ENCODE measurements at regions not wholly inside any gene's neighbourhood (a gene's known extent, or its start where the extent isn't known, plus 50 kb on each side); places are given as distances from the start of the nearest gene placed in this dataset.

DNA sequence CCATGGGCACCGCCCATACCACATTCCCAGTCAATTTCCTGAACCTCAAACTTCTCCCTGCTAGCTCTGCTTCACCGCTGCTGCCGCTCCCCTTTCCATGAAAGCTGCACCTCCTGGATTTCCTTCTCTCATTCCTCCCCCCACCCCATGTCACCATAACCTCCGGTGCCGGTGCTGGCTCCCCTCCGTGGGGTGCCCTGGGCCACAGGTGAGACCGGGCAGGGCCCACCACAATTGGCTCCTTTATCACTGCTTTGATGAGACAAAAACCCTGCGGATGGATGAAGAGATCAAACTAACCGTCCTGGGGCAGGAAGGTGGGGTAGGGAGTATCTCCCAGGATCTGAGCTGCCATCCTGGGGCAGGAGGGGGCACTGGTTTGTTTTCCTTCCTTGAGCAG is 111.3 kb upstream of the LHX1 start:
- DNase-seq (no peak), ATAC-seq (no peak)
- Histone ChIP-seq H3K36me3 (no peaks in the 10 kb centered on the region), H3K27ac (no peak overlapping the region), H3K9me3 (no peaks in the 10 kb centered on the region), H3K4me1 (no peaks in the 10 kb centered on the region), H3K4me3 (no peak overlapping the region), H3K27me3 (peaks cover 51% of the 10 kb centered on the region)
- intact Hi-C loops (cut with DNase I), result no loop called here
- TF ChIP-seq, protein P1, sequence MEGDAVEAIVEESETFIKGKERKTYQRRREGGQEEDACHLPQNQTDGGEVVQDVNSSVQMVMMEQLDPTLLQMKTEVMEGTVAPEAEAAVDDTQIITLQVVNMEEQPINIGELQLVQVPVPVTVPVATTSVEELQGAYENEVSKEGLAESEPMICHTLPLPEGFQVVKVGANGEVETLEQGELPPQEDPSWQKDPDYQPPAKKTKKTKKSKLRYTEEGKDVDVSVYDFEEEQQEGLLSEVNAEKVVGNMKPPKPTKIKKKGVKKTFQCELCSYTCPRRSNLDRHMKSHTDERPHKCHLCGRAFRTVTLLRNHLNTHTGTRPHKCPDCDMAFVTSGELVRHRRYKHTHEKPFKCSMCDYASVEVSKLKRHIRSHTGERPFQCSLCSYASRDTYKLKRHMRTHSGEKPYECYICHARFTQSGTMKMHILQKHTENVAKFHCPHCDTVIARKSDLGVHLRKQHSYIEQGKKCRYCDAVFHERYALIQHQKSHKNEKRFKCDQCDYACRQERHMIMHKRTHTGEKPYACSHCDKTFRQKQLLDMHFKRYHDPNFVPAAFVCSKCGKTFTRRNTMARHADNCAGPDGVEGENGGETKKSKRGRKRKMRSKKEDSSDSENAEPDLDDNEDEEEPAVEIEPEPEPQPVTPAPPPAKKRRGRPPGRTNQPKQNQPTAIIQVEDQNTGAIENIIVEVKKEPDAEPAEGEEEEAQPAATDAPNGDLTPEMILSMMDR (IDR thresholded peaks at IDR 0.05), result no peak

DNA sequence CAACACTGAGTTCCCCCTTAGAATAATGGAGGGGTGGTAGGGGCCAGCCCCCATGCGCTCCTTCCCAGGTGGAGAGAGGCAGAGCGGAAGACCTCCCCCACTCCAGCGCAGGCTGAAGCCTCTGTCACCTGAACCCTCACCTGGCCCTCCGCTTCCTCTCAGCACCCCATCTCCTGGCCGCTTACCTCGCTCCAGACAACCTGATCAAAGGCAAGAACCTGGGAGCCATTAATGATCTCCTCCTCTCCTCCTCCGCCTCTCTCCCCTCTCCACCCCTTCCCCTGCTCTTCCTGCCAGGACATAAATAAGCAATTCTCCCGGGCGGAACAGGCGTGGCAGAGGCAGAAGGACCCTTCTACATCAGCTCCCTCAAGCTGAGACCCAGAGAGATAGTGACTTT is 110.2 kb upstream of the LHX1 start:
- ATAC-seq (no peak), DNase-seq (no peak)
- intact Hi-C loops (cut with DNase I), result no loop called here
- no peak overlapping the region for H3K27ac ChIP-seq
- no peaks in the 10 kb centered on the region for H3K4me1 ChIP-seq
- no peaks in the 10 kb centered on the region for H3K36me3 ChIP-seq
- no peak overlapping the region for H3K4me3 ChIP-seq
- no peaks in the 10 kb centered on the region for H3K9me3 ChIP-seq
- TF ChIP-seq, protein P1 (IDR thresholded peaks at IDR 0.05), result no peak
- peaks cover 46% of the 10 kb centered on the region for H3K27me3 ChIP-seq

DNA sequence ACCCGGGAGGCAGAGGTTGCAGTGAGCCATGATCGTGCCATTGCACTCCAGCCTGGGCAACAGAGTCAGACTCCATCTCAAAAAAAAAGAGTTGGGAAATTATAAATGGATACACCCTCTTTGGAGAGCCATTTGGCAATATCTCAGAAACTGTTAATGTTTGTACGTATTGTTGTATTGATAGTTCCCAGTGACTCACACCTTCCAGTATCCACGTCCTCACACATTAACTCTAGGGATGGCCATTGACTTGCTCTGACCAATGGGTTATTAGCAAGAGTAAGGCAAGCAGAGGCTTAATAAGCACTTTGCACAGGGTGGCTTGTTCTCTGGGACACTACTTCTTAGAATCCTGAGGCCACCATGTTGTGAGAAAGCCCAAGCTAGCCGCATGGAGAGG is 107.6 kb upstream of the LHX1 start:
- ATAC-seq (no peak), DNase-seq (no peak)
- Histone ChIP-seq H3K4me1 (no peaks in the 10 kb centered on the region), H3K4me3 (no peak overlapping the region), H3K27me3 (peaks cover 32% of the 10 kb centered on the region), H3K27ac (no peak overlapping the region), H3K36me3 (no peaks in the 10 kb centered on the region), H3K9me3 (no peaks in the 10 kb centered on the region)
- TF ChIP-seq, protein P1 (IDR thresholded peaks at IDR 0.05), result no peak
- intact Hi-C loops (cut with DNase I), result no loop called here

DNA sequence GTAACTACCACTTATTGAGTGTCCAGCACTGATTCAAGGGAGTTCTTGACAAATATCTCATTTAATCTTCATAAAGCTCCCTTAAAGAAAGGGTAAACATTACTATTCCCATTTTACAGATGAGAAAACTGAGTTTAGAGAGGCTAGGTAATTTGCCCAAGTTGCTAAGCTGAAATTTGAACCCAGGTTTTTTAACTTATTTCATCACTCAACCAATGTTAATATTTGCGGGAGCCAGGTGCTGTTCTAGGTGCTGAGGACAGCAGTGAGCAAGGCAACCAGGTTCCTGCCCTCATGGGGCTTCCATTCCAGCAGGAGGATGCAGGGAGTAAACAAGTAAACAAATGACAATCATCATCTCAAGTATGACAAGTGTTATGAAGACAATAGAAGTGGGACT is 104.0 kb upstream of the LHX1 start:
- ATAC-seq (no peak), DNase-seq (no peak)
- no peaks in the 10 kb centered on the region for H3K36me3 ChIP-seq
- no peak overlapping the region for H3K4me3 ChIP-seq
- no peaks in the 10 kb centered on the region for H3K9me3 ChIP-seq
- H3K27me3 ChIP-seq, result peaks cover under 1% of the 10 kb centered on the region
- intact Hi-C loops (cut with DNase I), result no loop called here
- TF ChIP-seq, protein P1 (IDR thresholded peaks at IDR 0.05), result no peak
- H3K27ac ChIP-seq, result no peak overlapping the region
- no peaks in the 10 kb centered on the region for H3K4me1 ChIP-seq

DNA sequence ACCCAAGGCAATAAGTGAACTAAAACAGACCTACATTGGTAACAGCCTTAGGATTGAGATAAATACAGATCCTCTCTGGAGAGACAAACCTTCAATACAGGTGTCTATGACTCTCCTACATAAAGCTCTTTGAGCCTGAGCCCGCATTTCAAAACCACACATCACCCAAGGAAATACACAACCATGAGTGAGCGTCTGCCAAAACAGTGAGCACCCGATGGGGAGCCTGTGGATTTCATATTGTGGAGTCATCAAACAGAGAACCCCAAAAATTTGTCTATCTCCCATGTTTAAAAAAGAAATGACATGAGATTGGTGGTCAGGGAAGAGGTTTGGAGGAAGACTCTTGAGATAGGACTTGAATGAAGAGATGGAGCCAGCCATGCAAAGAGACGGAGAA is 102.2 kb upstream of the LHX1 start:
- DNase-seq (no peak), ATAC-seq (no peak)
- TF ChIP-seq, protein P1 (IDR thresholded peaks at IDR 0.05), result no peak
- Histone ChIP-seq H3K27ac (no peak overlapping the region), H3K4me1 (no peaks in the 10 kb centered on the region), H3K9me3 (no peaks in the 10 kb centered on the region), H3K4me3 (no peak overlapping the region), H3K27me3 (no peaks in the 10 kb centered on the region), H3K36me3 (no peaks in the 10 kb centered on the region)
- intact Hi-C loops (cut with DNase I), result no loop called here

DNA sequence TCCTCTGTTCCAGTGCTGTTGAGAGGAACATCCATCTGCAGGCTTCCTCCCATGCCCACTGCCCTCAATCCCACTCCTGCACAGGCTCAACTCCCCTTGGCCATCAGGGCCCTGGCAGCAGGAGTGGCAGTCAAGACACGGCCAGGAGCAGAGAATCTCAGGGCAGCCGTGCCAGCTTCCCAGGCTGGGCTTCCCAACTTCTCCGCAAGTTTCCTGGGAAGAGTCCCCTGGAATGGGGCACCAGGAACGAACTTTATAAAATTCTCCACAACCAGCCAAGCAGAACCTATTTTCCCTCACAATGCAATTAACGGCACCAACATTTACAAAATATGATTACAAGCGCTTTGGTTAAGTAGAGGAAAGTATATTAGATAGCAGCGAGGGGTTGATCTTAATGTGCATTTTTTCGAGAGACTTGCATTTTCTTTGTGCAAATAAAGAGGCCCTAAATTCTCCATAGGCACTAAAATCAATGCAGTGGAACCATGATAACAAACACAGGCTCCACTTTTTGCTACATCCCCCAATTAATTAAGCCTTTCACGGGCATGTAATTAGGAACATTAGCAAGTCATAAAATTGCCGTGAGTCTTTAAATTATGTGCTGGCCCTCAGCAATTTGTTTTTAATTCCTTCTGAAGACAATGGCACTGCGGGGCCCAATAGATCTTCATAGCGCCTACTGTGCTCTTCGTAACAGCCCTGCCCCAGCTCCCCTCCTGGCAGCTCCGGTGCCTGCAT is 99.9 kb upstream of the LHX1 start:
- intact Hi-C loops (cut with DNase I), result no loop called here
- Histone ChIP-seq H3K27me3 (peaks cover 3% of the 10 kb centered on the region), H3K36me3 (no peaks in the 10 kb centered on the region), H3K4me1 (no peaks in the 10 kb centered on the region), H3K9me3 (no peaks in the 10 kb centered on the region), H3K4me3 (no peak overlapping the region), H3K27ac (no peak overlapping the region)
- ATAC-seq, result no peak
- DNase-seq, result no peak
- TF ChIP-seq, protein P1 (IDR thresholded peaks at IDR 0.05), result no peak
